ENCODE measurements at regions not wholly inside any gene's neighbourhood (a gene's known extent, or its start where the extent isn't known, plus 50 kb on each side); places are given as distances from the start of the nearest gene placed in this dataset.
A peak's percentile ranks its signal among the peaks of the same experiment; 100 is the strongest.
"Not testable (repeated sequence)": the region's sequence is repeated elsewhere in the genome, so short reads cannot be mapped to it uniquely, and the experiment has no call there.

DNA sequence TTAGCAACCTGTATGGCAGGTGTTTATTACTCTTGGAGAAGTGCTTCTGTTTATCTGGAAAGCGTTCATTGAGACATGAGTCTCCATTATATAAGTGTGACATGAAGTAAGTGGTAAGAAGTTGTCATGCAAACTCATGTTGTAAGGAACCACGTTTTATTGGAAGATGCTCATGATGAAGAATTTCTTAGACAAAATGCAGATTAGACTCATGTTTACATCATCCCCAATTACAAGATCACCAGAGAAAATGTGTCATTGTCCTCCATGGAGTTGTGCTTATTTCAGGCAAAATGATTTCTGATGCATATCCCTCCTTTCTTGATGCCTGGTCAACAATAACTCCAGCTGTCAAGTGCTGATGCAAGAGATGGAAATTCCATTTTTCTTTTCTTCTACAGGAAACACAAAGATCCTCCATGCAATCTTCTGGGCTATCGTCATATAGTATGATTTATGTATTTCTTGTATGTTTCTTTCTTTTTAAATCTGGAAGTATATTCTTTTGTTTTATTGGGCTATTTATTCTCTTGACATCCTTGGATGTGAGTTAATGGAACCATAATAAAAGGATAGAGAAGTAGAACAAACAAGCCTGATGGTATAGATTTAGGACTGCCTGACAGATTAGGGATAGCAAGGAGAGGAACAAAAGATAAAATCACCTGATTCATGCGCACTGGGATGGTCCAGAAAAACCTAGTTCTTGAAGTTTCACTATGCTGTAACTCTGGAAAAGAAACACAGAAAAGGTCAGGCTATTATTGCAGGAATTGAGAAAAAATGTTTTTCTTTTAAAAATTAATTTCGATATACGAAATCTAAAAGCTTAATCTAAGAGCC is 50.7 kb upstream of the DIAPH3 start:
- no peak for DNase-seq (ENCODE audit: low read depth in 3 of 3)

DNA sequence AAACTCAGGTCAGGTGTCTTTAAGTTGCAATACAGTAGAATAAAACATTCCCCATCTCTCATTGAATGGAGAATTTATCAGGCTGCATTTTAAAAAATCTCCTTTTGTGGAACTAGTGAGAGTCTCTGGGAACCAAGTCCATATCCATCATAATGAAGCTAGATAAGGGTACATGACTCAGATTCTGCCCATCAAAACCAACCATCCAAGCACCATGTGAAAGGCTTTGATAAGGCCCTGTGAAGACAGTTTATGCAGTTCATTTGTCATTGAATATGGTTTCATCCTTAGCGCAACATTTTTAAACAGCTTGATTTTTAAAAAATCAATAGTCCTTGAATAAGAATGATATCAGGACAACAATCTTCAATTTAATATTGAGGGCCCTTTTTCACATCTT is 56.3 kb upstream of the DIAPH3 start:
- DNase-seq (ENCODE audit: low read depth in 3 of 3): no peak

DNA sequence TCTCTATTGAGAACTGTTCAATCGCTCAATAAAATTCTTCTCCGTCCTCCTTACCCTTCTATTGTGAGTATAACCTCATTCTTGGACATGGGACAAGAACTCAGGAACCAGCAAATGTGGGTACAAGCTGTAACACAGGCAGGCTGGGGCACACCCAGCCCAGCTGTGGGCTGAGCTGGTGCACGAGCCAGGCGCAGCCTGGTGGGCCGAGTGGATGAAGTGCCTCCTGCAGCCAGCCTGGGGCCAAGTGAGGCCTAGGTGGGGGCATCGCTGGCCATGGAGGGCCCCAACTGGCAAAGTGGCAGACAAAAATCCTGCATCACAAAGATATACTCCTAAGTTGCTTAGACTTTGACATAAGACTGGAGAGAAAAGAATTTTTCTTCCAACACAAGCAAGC is 57.9 kb upstream of the DIAPH3 start:
- no peak for DNase-seq (ENCODE audit: low read depth in 3 of 3)

DNA sequence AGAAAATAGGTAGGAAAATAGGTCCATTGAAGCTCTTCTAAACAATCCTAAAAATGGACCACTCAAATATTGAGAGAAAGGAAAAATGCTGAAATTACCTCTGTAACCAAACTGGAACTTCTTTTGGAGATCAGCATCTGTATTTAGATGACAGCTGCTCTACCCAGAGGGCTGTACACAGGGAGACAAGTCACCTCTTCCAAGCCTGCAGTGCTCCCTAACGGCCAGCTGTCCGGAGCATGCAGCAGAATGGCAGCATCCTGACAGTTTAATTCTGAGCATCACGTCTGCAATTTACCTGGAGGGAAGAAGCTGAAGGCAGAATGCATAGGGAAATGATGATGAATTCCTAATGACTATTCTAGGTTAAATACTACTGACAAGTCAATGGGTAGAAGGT is 62.8 kb upstream of the DIAPH3 start:
- DNase-seq (ENCODE audit: low read depth in 3 of 3): no peak

DNA sequence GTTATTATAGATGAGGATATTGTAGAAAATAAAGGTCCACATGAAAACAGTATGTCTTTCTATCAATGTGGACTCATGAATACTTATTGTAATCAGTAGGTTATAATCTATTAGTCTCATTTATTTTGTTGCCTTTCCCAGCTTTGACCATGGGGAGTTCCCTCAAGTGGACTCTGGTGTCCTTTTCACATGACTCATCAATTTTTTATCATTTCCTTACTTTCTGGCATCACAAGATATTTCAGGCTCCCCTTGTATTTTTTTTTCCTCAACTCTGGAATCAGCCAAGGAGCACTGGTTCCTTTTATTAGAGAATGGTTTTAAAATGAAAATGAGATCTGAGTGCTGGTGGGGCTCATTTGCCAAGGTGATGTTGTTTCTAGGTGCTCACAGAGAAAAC is 63.4 kb upstream of the DIAPH3 start:
- DNase-seq (ENCODE audit: low read depth in 3 of 3): no peak

DNA sequence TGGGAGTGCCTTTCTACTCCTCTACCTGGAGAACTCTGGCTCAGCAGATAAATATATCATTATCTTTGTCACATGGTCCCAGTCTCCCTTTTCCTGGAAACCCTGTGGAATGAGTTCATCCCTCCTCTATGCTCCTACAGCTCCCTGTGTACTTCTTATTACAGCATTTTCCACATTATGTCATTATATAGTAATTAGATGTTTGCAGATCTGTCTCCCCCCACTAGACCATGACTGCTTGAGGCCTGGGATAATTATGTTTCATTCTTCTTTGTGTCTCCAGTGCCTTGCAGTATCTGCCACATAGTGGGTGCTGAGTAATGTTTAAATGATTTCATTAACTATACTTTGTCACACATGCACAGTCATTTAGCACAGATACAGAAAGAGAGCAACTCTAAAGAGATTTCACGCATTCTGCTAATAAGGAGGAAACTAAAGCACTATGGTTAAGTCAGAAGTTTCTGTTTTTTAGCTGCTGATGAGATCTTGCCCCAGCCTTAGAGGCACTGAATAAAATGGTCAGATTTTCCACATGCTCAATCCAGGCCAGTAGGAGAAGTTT is 66.1 kb upstream of the DIAPH3 start:
- DNase-seq (ENCODE audit: low read depth in 3 of 3): no peak

DNA sequence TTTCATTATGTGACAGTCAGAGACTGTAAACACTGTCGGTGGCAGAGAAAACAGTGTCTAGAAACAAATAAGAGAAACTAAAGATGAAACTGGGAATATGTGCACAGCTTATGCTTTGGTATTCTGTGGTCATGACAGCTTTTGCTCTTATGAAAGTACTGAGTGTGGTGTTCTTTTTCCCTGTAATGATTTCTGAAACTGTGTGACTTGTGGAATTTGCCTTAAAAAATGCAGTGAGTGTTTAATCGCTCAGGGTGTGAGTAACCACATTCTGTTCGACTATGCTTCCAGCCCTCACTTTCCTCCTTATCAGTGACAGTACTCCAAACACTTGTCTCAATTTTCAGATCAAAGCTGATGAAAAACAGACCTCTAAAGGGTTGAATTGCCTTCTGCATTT is 66.9 kb upstream of the DIAPH3 start:
- DNase-seq (ENCODE audit: low read depth in 3 of 3): no peak

DNA sequence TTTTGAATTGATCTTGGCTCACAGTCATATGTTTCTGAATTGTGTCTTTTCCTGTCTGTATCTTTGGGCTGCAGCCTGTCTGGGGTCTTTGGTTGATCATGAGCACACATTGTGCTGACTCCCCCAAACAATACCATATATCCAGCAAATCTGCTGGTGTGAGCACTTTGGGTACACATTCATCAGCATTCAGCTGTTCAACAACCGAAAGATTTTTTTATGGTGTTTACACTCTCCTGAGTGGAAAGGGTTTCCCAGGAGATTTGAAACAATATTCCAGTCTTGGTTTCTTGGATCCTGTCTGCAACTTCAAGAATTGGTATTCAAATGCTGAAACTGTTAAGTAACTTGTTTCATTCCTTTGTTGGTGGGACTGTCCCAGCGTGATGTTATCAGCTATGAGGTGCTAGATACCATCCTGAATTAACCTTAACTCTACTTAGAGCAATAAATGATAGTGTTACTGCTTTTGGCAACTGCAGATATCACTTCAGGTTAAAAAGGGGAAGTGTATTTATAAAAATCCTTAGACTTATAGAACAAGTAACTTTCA is 78.4 kb upstream of the DIAPH3 start:
- no peak for DNase-seq (ENCODE audit: low read depth in 3 of 3)

DNA sequence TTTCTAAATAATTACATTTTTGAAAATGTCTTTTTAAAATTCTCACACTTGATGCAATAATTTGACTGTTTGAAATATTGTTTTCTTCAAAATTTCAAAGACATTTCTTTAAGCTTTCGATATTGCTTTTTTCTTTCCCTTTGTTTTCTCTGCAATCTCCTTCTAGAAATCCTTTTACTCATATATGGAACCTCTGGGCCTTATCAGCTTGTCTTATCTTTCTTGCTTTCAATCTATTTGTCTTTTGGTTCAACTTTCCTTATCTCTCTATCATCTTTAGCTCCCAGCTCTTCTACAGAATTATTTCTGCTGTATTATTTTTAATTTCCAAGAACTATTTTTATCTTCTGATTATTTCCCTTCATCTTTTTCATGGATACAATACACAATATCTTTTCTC is 80.7 kb upstream of the DIAPH3 start:
- DNase-seq (ENCODE audit: low read depth in 3 of 3): no peak

DNA sequence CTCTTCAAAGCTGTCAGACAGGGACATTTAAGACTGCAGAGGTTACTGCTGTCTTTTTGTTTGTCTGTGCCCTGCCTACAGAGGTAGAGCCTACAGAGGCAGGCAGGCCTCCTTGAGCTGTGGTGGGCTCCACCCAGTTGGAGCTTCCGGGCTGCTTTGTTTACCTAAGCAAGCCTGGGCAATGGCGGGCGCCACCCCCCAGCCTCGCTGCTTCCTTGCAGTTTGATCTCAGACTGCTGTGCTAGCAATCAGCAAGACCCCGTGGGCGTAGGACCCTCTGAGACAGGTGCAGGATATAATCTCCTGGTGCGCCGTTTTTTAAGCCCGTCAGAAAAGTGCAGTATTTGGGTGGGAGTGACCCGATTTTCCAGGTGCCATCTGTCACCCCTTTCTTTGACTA is 87.7 kb upstream of the DIAPH3 start:
- not testable (repeated sequence) for DNase-seq (ENCODE audit: low read depth in 3 of 3)

DNA sequence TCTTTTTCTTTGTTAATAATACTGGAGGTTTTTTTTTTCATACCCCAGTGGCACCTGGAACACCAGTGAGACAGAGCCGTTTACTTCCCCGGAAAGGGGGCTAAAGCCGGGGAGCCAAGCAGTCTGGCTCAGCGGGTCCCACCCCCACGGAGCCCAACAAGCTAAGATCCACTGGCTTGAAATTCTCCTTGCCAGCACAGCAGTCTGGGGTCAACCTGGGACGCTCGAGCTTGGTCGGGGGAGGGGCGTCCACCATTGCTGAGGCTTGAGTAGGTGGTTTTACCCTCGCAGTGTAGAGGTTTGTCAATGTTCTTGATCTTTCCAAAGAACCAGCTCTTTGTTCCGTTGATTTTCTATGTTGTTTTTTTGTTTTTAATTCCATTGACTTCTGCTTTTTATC is 94.6 kb upstream of the DIAPH3 start:
- DNase-seq (ENCODE audit: low read depth in 3 of 3): no peak

DNA sequence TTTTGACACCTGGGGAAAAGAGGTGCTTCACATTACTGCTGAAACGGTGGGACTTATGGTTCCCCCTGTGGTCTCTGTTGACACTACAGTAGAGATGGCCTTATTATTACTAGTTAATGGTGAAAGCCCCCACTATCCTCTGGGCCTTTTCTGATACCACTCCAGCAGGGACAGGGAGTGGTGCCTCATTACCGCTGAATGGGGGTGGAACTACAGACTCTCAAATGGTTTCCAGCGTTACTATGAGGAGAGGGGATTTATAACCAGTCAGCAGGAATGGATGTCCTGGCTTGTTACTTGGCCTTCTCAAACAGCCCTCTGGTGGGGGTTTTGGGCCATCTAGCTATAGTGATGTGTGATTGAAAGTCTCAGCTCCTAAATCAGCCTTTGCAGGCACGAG is 96.7 kb upstream of the DIAPH3 start:
- DNase-seq (ENCODE audit: low read depth in 3 of 3): no peak

DNA sequence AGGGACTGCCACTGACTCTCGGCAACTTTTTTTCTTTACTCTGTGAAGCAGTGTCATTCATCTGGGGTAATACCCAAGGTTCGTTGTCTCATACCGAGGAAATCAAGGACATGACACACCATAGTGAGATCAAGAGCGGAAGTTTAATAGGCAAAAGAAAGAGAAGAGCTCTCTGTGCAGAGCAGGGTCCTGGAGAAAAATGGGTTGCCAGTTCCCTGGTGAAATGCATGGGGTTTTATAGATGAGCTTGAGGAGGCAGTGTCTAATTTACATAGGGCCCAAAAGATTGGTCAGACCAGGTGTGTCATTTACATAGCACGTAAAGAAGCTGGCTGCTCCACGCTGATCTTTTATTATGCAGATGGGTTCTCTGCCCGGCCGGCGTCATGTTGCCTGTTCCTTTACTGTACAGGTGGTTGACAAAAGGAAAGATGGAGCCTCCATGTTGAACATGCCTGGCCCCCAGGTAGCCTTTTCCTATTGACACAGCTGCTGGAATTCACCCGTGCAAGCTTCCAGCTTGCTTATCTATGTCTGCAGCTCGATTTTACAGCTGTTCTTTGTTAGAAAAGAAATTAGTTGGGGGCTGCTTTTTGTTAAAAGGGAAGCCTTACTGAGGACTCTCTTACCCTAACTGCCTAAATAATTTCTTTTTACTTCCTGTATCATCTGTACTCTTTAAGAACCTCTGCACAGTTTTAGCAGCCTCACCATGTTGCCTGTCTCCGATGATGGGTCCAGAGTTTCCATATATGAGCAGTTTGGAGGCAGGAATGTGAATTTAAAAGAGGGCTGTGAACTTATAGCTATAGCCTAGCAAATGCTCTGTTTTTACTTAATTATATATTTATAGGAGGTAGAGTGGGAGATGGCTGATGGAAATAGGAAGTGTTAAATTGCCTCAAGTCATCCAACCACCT is 98.0 kb upstream of the DIAPH3 start:
- no peak for DNase-seq (ENCODE audit: low read depth in 3 of 3)

DNA sequence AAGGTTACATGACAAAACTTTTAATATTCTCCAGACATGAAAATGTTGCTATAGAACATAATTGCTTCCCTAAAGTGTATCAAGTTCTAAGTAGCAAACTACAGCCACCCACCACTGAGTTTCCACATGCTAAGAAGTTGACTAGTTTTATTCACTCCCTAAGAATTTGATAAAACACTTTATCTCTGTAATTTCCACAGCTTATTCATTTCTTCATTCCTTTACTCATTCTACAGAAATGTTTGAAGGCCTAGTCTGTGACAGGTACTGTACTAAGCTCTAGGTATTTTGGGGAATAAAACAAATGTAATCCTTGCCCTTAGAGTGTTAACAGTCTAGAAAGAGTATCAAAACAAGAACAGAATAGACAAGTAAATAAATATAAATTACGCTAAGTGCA is 101.8 kb upstream of the DIAPH3 start:
- DNase-seq (ENCODE audit: low read depth in 3 of 3): no peak

DNA sequence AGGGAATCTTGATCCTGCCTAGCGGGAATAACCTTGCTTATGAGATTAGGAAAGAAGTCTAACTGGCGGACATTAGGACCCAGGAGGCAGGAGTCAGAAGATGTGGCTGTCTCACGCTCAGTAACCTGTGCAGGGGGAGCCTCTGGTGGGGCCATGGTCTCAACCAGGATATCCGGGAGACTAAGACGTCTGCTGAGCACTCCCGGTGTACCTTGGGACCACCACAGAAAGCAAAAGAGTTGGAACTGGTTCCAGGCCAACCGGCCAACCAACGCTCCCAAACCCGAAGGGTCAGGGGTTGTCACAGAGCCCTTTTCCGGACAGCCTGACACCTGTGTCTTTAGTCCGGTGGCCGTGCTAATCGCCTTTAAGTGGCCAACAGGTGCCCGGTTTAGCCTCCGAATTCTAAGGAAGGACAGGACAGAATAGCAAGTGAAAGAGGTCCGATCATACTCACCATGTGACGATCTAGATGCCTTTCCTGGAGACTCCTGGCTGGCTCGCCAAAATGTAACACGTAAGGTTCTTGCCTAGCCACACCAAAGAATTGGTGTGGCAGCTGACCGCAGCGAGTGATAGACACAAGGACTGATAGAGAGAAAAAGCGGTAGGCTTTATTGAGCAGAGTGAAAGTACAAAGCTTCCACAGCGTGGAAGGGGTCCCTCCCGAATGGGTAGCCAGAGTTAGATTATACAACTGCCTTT is 103.9 kb upstream of the DIAPH3 start:
- peak in 1 of 3 experiments; percentile 7 for DNase-seq (ENCODE audit: low read depth in 3 of 3)

DNA sequence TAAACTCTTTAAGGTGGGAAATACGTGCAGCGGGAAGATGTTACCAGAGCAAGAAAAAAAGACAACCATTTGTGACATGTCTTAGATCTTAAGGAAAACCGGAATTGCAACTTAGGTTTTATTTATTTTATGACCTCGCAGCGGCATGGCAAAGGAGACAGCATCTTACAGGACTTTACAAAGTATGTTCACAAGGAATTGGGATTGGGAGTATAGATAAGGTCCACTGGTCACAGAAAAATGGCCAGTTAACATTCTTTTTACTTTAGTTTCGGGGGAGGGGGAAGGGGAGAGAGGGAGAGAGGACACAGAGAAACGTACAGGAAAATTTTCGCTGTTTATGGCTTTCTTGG is 104.5 kb upstream of the DIAPH3 start:
- no peak for DNase-seq (ENCODE audit: low read depth in 3 of 3)

DNA sequence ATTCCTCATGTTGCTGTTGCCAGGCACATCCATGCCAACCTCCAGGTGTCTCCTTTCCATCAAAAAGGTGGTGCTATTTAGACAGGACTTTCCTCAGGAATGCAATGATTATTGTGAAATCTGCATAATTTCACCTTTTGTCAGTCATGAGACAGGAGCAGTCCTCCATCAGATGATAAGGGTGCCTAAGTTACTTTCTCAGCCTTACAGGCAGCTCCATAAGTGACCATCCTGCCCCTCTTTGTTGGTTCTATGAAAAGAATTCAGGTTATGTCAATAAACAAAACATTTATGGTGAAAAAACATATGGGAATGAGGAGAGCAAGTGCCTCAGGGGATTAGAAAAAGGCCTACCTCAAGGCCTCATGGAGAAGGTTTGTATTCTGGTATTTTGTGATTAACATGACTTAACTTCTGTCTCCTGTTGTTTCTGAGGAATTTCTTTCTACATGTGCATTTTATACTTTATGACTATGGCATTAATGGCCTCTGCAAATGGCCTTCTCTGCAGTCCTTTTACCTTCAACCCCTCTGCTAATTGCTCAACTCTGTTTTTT is 110.3 kb upstream of the DIAPH3 start:
- DNase-seq (ENCODE audit: low read depth in 3 of 3): no peak

DNA sequence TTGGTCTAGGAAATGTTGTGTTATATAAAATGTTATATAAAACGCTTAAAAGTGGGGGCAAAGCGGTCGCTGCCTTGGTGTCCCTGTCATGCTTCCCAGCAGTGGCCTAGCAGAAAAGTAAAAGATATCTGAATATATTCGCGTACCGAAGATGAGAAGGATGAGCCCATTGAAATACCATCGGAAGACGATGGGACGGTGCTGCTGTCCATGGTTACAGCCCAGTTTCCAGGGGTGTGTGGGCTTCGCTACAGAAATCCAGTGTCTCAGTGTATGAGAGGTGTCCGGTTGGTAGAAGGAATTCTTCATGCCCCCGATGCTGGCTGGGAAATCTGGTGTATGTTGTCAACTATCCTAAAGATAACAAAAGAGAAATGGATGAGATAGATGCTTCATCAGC is 110.9 kb upstream of the DIAPH3 start:
- no peak for DNase-seq (ENCODE audit: low read depth in 3 of 3)

DNA sequence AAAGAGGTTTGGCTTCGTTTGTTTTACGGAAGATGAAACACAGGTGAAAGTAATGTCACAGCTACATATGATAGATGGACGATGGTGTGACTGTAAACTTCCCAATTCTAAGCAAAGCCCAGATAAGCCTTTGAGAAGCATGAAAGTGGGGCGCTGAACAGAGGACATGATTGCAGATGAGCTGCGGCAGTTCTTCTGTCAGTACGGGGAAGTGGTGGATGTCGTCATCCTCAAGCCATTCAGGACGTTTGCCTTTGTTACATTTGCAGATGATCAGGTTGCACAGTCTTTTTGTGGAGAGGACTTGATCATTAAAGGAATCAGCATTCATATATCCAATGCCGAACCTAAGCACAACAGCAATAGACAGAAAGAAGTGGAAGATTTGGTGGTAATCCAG is 111.5 kb upstream of the DIAPH3 start:
- DNase-seq (ENCODE audit: low read depth in 3 of 3): no peak

DNA sequence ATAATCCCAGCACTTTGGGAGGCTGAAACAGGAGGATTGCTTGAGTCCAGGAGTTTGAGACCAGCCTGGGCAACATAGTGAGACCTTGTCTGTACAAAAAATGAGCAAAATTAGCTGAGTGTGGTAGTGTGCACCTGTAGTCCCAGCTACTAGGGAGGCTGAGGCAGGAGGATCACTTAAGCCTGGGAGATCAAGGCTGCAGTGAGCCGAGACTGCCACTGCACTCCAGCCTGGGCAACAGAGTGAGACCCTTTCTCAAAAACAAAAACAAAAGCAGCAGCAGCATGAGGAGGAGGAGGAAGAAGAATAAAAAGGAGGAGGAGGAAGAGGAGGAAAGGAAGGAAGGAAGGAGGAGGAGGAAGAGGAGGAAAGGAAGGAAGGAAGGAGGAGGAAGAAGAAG is 116.5 kb upstream of the TDRD3 start:
- DNase-seq (ENCODE audit: low read depth in 3 of 3): not testable (repeated sequence)

DNA sequence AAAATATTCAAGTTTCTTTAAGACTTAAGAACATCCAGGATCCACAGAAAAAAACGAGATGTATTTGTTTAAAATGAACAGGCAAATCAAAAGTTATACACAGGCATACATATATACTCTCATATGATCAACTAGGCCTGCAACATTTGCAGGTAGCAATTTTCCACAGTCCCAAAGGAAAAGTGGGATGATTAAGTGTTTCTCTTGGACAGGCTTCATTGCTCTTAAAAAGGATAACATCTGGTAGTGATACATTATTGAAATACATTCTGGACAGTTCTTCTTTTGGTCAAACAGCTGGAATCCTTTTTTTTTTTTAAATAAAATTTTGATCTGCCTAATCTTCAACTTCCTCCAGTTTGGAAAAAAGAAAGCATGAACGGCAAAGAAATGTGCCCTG is 114.8 kb upstream of the TDRD3 start:
- no peak for DNase-seq (ENCODE audit: low read depth in 3 of 3)

DNA sequence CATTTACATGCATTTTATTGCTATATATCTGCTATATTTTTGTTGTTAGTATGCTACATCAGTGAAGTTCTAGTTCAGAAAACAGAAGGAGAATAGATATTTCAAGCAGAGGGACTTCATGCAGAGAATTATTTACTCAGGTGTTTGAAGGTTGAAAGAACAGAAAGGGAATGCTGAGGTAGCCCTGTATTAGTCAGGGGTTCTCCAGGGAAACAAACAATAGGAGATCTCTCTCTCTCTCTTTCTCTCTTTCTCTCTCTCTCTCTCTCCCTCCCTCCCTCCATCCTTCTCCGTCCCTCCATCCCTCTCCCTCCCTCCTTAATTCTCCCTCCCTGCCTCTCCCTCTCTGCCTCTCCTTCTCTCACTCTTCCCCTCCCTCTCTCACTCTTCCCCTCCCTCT is 114.3 kb upstream of the TDRD3 start:
- no peak for DNase-seq (ENCODE audit: low read depth in 3 of 3)

All from stimulated activated CD4-positive, alpha-beta T cell treated with anti-CD3 and anti-CD28 coated beads, TNF-alpha, amount 100 ng/mL, for 24 hours (primary cell).